NB4 (cell line): ENCODE measurements at regions not wholly inside any gene's neighbourhood (a gene's known extent, or its start where the extent isn't known, plus 50 kb on each side); places are given as distances from the start of the nearest gene placed in this dataset.

Experiments
- CTCF ChIP-seq: IDR thresholded peaks from one replicate; pipeline ENCODE4 v1.5.1; 2012; ENCODE audit warnings: low read depth, low read length
- MAX ChIP-seq: IDR thresholded peaks from 2 replicates; pipeline ENCODE4 v1.6.1; 2011; ENCODE audit warnings: low read depth, low read length
- MYC ChIP-seq: IDR thresholded peaks from 2 replicates; pipeline ENCODE4 v1.6.1; 2011; ENCODE audit warnings: low read depth, low read length
- POLR2A ChIP-seq: IDR thresholded peaks from 2 replicates; pipeline ENCODE4 v1.6.1; 2011; ENCODE audit warnings: mild to moderate bottlenecking; ENCODE audit not compliant: insufficient read length; ENCODE audit errors: extremely low read depth

GRCh38 chr6:23419046-23419445 is 707.0 kb upstream of the NRSN1 start:
- no peak for TF ChIP-seq CTCF
- TF ChIP-seq MYC = no peak
- TF ChIP-seq POLR2A = no peak
- TF ChIP-seq MAX = no peak
